Nephron progenitor cell (in vitro differentiated cells): ENCODE measurements at regions not wholly inside any gene's neighbourhood (a gene's known extent, or its start where the extent isn't known, plus 50 kb on each side); places are given as distances from the start of the nearest gene placed in this dataset.
"Not testable (repeated sequence)": the region's sequence is repeated elsewhere in the genome, so short reads cannot be mapped to it uniquely, and the experiment has no call there.

Experiments
- DNase-seq: peaks from one replicate; pipeline ENCODE4 v3.0.0; 2021
- H3K27ac Mint-ChIP-seq: 2 replicates; pipeline ENCODE4 v1.8.0; 2021; ENCODE audit warnings: mild to moderate bottlenecking, moderate library complexity, mixed read lengths
- H3K27me3 Mint-ChIP-seq: 2 replicates; pipeline ENCODE4 v1.8.0; 2021; ENCODE audit warnings: mild to moderate bottlenecking, low read depth, mixed read lengths; ENCODE audit not compliant: poor library complexity
- H3K36me3 Mint-ChIP-seq: 2 replicates; pipeline ENCODE4 v1.8.0; 2021; ENCODE audit warnings: low read depth, mixed read lengths
- H3K4me1 Mint-ChIP-seq: 2 replicates; pipeline ENCODE4 v1.8.0; 2021; ENCODE audit warnings: mixed read lengths
- H3K4me3 Mint-ChIP-seq: 2 replicates; pipeline ENCODE4 v1.8.0; 2021; ENCODE audit warnings: mild to moderate bottlenecking, moderate library complexity, mixed read lengths
- H3K9me3 Mint-ChIP-seq: 2 replicates; pipeline ENCODE4 v1.8.0; 2021; ENCODE audit warnings: mild to moderate bottlenecking, moderate library complexity, mixed read lengths
- TF ChIP-seq, protein P1 (sequence below): fragments of 200-600 bp; sonication (generic); IDR thresholded peaks from 2 replicates; pipeline ENCODE4 v1.5.0; 2021; ENCODE audit warnings: antibody characterized with exemption

DNA sequence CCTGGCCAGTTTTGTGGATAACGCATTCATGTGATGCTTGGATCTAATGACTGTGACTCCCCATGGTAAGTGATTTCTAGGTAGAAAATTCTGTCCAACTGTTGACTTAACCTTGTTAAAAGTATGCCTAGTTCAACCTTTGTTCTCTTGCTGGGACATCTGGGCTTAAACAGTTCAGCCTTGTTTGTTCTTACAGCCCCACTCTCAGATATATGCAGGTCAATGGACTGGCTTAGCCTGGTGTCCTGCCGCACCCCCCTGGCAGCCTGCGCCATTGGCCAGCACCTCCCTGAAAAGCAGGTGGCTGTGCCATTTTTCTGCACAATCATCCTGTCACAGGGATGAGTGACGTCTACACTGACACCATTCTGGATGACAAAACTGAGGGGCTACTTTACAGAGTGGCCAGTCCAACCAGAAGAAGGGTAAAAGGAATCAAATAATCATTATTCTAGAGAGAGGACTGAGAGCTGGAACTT, 244.7 kb upstream of the ONECUT1 start:
- H3K36me3 Mint-ChIP-seq, result no peaks in the 10 kb centered on the region
- H3K27me3 Mint-ChIP-seq, result peaks cover 14% of the 10 kb centered on the region
- H3K4me1 Mint-ChIP-seq, result peaks cover 14% of the 10 kb centered on the region
- no peak overlapping the region for H3K27ac Mint-ChIP-seq
- H3K9me3 Mint-ChIP-seq, result no peaks in the 10 kb centered on the region
- no peak overlapping the region for H3K4me3 Mint-ChIP-seq
- TF ChIP-seq, protein P1, sequence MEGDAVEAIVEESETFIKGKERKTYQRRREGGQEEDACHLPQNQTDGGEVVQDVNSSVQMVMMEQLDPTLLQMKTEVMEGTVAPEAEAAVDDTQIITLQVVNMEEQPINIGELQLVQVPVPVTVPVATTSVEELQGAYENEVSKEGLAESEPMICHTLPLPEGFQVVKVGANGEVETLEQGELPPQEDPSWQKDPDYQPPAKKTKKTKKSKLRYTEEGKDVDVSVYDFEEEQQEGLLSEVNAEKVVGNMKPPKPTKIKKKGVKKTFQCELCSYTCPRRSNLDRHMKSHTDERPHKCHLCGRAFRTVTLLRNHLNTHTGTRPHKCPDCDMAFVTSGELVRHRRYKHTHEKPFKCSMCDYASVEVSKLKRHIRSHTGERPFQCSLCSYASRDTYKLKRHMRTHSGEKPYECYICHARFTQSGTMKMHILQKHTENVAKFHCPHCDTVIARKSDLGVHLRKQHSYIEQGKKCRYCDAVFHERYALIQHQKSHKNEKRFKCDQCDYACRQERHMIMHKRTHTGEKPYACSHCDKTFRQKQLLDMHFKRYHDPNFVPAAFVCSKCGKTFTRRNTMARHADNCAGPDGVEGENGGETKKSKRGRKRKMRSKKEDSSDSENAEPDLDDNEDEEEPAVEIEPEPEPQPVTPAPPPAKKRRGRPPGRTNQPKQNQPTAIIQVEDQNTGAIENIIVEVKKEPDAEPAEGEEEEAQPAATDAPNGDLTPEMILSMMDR, result no peak
- DNase-seq, result no peak

- H3K4me3 Mint-ChIP-seq, result no peak overlapping the region
Observed at GRCh38 chr15:53033709-53034108, 243.6 kb upstream of the ONECUT1 start.

GRCh38 chr15:53031469-53031868, 241.3 kb upstream of the ONECUT1 start:
- TF ChIP-seq, protein P1, result no peak
- H3K27ac Mint-ChIP-seq, result no peak overlapping the region
- no peak for DNase-seq
- H3K27me3 Mint-ChIP-seq, result peaks cover 7% of the 10 kb centered on the region
- no peak overlapping the region for H3K4me3 Mint-ChIP-seq
- peaks cover 4% of the 10 kb centered on the region for H3K9me3 Mint-ChIP-seq
- H3K36me3 Mint-ChIP-seq, result no peaks in the 10 kb centered on the region
- no peaks in the 10 kb centered on the region for H3K4me1 Mint-ChIP-seq

More at GRCh38 chr15:53033709-53034108, 243.6 kb upstream of the ONECUT1 start:
- Mint-ChIP-seq H3K27me3 (peaks cover 14% of the 10 kb centered on the region), H3K9me3 (no peaks in the 10 kb centered on the region), H3K27ac (no peak overlapping the region), H3K4me1 (peaks cover 14% of the 10 kb centered on the region), H3K36me3 (no peaks in the 10 kb centered on the region)
- TF ChIP-seq, protein P1, result no peak
- DNase-seq, result no peak

- Mint-ChIP-seq H3K9me3 (peaks cover 5% of the 10 kb centered on the region), H3K4me3 (no peak overlapping the region), H3K4me1 (no peaks in the 10 kb centered on the region), H3K27me3 (peaks cover 7% of the 10 kb centered on the region), H3K27ac (no peak overlapping the region), H3K36me3 (no peaks in the 10 kb centered on the region)
- TF ChIP-seq, protein P1, result no peak
- no peak for DNase-seq
Observed at GRCh38 chr15:53022788-53023187, 232.7 kb upstream of the ONECUT1 start.

- TF ChIP-seq, protein P1, result no peak
- no peaks in the 10 kb centered on the region for H3K4me1 Mint-ChIP-seq
Observed at GRCh38 chr15:53013329-53013728, 223.2 kb upstream of the ONECUT1 start.

DNA sequence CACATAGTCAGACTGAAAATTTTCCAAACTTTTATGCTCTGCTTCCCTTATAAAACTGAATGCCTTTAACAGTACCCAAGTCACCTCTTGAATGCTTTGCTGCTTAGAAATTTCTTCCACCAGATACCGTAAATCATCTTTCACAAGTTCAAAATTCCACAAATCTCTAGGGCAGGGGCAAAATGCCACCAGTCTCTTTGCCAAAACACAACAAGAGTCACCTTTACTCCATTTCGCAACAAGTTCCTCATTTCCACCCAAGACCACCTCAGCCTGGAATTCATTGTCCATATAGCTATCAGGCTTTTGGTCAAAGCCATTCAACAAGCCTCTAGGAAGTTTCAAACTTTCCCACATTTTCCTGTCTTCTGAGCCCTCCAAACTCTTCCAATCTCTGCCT, 221.6 kb upstream of the ONECUT1 start:
- DNase-seq, H3K9me3 Mint-ChIP-seq, H3K4me1 Mint-ChIP-seq, H3K27ac Mint-ChIP-seq, H3K36me3 Mint-ChIP-seq, H3K4me3 Mint-ChIP-seq: not testable (repeated sequence)
- peaks cover 11% of the 10 kb centered on the region for H3K27me3 Mint-ChIP-seq

More at GRCh38 chr15:53013329-53013728, 223.2 kb upstream of the ONECUT1 start:
- peaks cover 9% of the 10 kb centered on the region for H3K27me3 Mint-ChIP-seq
- H3K4me3 Mint-ChIP-seq, result no peak overlapping the region
- H3K27ac Mint-ChIP-seq, result no peak overlapping the region
- no peaks in the 10 kb centered on the region for H3K9me3 Mint-ChIP-seq
- no peaks in the 10 kb centered on the region for H3K36me3 Mint-ChIP-seq
- DNase-seq, result no peak
